HCT116 (cell line): ENCODE measurements at regions not wholly inside any gene's neighbourhood (a gene's known extent, or its start where the extent isn't known, plus 50 kb on each side); places are given as distances from the start of the nearest gene placed in this dataset.

Experiments
- ATAC-seq: fragments of 200-7000 bp; cut with Tn5 transposase; 2 replicates; pipeline ENCODE4 v1.9.1; 2020; ENCODE audit warnings: mild to moderate bottlenecking, moderate library complexity
- BruUV-seq: library from RNA; stranded (reverse); fragments of 400-500 nt; replicated peaks from 2 replicates; lab custom pipeline; 2021; lab: Mats Ljungman, UMichigan
- CTCF ChIA-PET: fragments of 300-600 bp; sonication (Branson Sonifier 250); formaldehyde crosslinking; loops from one replicate; lab custom pipeline; 2021; ENCODE audit warnings: antibody characterized with exemption; lab: Charles Lee
- POLR2A ChIA-PET: fragments of 300-600, 350-600 bp; sonication (Branson Sonifier 250); formaldehyde crosslinking; loops from one replicate; lab custom pipeline; 2021; ENCODE audit warnings: antibody characterized with exemption; lab: Charles Lee
- RAD21 ChIA-PET, 2 experiments: fragments of 300-600 bp; sonication (Branson Sonifier 250); formaldehyde crosslinking; loops; one replicate each; lab custom pipeline; 2023; ENCODE audit warnings: low total read pairs in 2 of 2; ENCODE audit not compliant: uncharacterized antibody in 2 of 2, unreplicated experiment in 2 of 2, low non-redundant PET in 1 of 2; lab: Charles Lee
- DNase-seq: peaks from one replicate; pipeline ENCODE4 v3.0.0-alpha.2; 2010; ENCODE audit warnings: low read depth, low spot score
- H2AFZ ChIP-seq: fragments of 200-600 bp; shearing (Covaris generic), sonication (generic); 2 replicates; pipeline ENCODE4 v1.6.1; 2017; ENCODE audit warnings: low read depth, mixed run types, mixed read lengths, antibody characterized with exemption, low read length; ENCODE audit not compliant: poor library complexity, severe bottlenecking
- H3K27ac ChIP-seq: 2 replicates; pipeline ENCODE4 v1.5.1; 2012; ENCODE audit warnings: low read depth, low read length
- H3K27me3 ChIP-seq: fragments of 200-600 bp; sonication (generic); 2 replicates; pipeline ENCODE4 v1.6.1; 2016; ENCODE audit warnings: mixed run types, low read length, mixed read lengths; ENCODE audit not compliant: insufficient read depth
- H3K36me3 ChIP-seq, 2 experiments: fragments of 200-500 bp in 1 of 2; fragments of 200-600 bp in 1 of 2; sonication (Bioruptor generic) in 1 of 2; sonication (generic) in 1 of 2; 2 replicates each; pipeline versions ENCODE4 v1.5.1 to v1.6.1; 2014 to 2016; ENCODE audit warnings: low read length in 2 of 2, inconsistent platforms in 1 of 2, mixed read lengths in 1 of 2, mixed run types in 1 of 2; ENCODE audit not compliant: insufficient read depth in 2 of 2, control insufficient read depth in 1 of 2
- H3K4me1 ChIP-seq, 2 experiments: fragments of 200-600 bp in 1 of 2; sonication (generic) in 1 of 2; 2 replicates each; pipeline versions ENCODE4 v1.5.1 to v1.6.1; 2012 to 2017; ENCODE audit warnings: low read length in 2 of 2, inconsistent platforms in 1 of 2, mild to moderate bottlenecking in 1 of 2, mixed read lengths in 1 of 2, mixed run types in 1 of 2, moderate library complexity in 1 of 2; ENCODE audit not compliant: insufficient read depth in 2 of 2, control insufficient read depth in 1 of 2
- H3K4me2 ChIP-seq: fragments of 200-600 bp; sonication (generic); 2 replicates; pipeline ENCODE4 v1.6.1; 2017; ENCODE audit warnings: mixed run types, low read length, mixed read lengths
- H3K4me3 ChIP-seq, 2 experiments: fragments of 200-600 bp in 1 of 2; sonication (generic) in 1 of 2; replicated peaks in 1 of 2; 2 replicates each; pipeline ENCODE4 v1.5.1; 2011 to 2016; ENCODE audit warnings: low read length in 2 of 2, control low read depth in 1 of 2, low read depth in 1 of 2, mild to moderate bottlenecking in 1 of 2, mixed read lengths in 1 of 2, mixed run types in 1 of 2
- H3K79me2 ChIP-seq: fragments of 200-600 bp; sonication (generic); 2 replicates; pipeline ENCODE4 v1.6.1; 2017; ENCODE audit warnings: mild to moderate bottlenecking, mixed run types, low read length, moderate library complexity, mixed read lengths; ENCODE audit not compliant: insufficient read depth
- H3K9ac ChIP-seq: fragments of 200-600 bp; sonication (generic); 2 replicates; pipeline ENCODE4 v1.6.1; 2016; ENCODE audit warnings: low read length, mixed read lengths
- H3K9me2 ChIP-seq: fragments of 200-600 bp; sonication (generic), shearing (Covaris generic); 2 replicates; pipeline ENCODE4 v1.6.1; 2017; ENCODE audit warnings: mixed run types, mild to moderate bottlenecking, moderate library complexity; ENCODE audit not compliant: insufficient read depth
- H3K9me3 ChIP-seq, 2 experiments: fragments of 200-500 bp in 1 of 2; fragments of 200-600 bp in 1 of 2; sonication (Bioruptor generic) in 1 of 2; sonication (generic) in 1 of 2; 2 replicates each; pipeline ENCODE4 v1.6.1; 2014 to 2017; ENCODE audit warnings: low read length in 2 of 2, mixed read lengths in 2 of 2, inconsistent platforms in 1 of 2, low read depth in 1 of 2, mild to moderate bottlenecking in 1 of 2, mixed run types in 1 of 2, moderate library complexity in 1 of 2; ENCODE audit not compliant: control insufficient read depth in 1 of 2, insufficient read depth in 1 of 2
- H4K20me1 ChIP-seq: fragments of 200-600 bp; sonication (generic), shearing (Covaris generic); 2 replicates; pipeline ENCODE4 v1.6.1; 2017; ENCODE audit warnings: mixed run types, mild to moderate bottlenecking, moderate library complexity; ENCODE audit not compliant: insufficient read depth
- CBX3 ChIP-seq: IDR thresholded peaks from 2 replicates; pipeline ENCODE4 v1.6.1; 2012; ENCODE audit warnings: low read depth
- CEBPB ChIP-seq: IDR thresholded peaks from 2 replicates; pipeline ENCODE4 v1.6.1; 2012; ENCODE audit warnings: low read depth
- ELF1 ChIP-seq: IDR thresholded peaks from 2 replicates; pipeline ENCODE4 v1.6.1; 2012; ENCODE audit warnings: low read depth, borderline replicate concordance
- EZH2phosphoT487 ChIP-seq: fragments of 200-600 bp; IDR thresholded peaks from 2 replicates; pipeline ENCODE4 v1.6.1; 2018; ENCODE audit warnings: antibody characterized with exemption, borderline replicate concordance
- FOSL1 ChIP-seq: IDR thresholded peaks from 2 replicates; pipeline ENCODE4 v1.6.1; 2012; ENCODE audit warnings: low read depth
- JUND ChIP-seq: IDR thresholded peaks from 2 replicates; pipeline ENCODE4 v1.6.1; 2012
- POLR2A ChIP-seq: IDR thresholded peaks from 2 replicates; pipeline ENCODE4 v1.7.0; 2011; ENCODE audit warnings: borderline replicate concordance; ENCODE audit not compliant: insufficient read depth, insufficient read length; ENCODE audit errors: extremely low read depth
- POLR2AphosphoS5 ChIP-seq: IDR thresholded peaks from 2 replicates; pipeline ENCODE4 v1.6.1; 2011; ENCODE audit warnings: mild to moderate bottlenecking, low read depth, low read length, moderate library complexity
- SIN3A ChIP-seq: IDR thresholded peaks from 2 replicates; pipeline ENCODE4 v1.6.1; 2012; ENCODE audit warnings: low read depth
- SP1 ChIP-seq: IDR thresholded peaks from 2 replicates; pipeline ENCODE4 v1.6.1; 2012; ENCODE audit warnings: low read depth
- SRF ChIP-seq: IDR thresholded peaks from 2 replicates; pipeline ENCODE4 v1.6.1; 2012; ENCODE audit warnings: low read depth
- TCF7L2 ChIP-seq: IDR thresholded peaks from 2 replicates; pipeline ENCODE4 v1.7.0; 2011; ENCODE audit warnings: borderline replicate concordance, inconsistent platforms; ENCODE audit not compliant: insufficient read depth, insufficient read length; ENCODE audit errors: extremely low read depth
- YY1 ChIP-seq: IDR thresholded peaks from 2 replicates; pipeline ENCODE4 v1.6.1; 2011; ENCODE audit warnings: low read length, low read depth, moderate library complexity, mild to moderate bottlenecking; ENCODE audit not compliant: insufficient replicate concordance; ENCODE audit errors: extremely low read depth
- ZNF274 ChIP-seq: fragments of 200-500 bp; sonication (Bioruptor generic); IDR thresholded peaks from 2 replicates; pipeline ENCODE4 v1.6.1; 2014; ENCODE audit warnings: mild to moderate bottlenecking, low read depth, low read length, inconsistent platforms
- intact Hi-C: fragments of 100-400 bp; cut with micrococcal nuclease; formaldehyde crosslinking; loops from 2 replicates; pipeline ENCODE4 v1.10.0; 2022
- TF ChIP-seq, protein P1 (sequence below): IDR thresholded peaks from 2 replicates; pipeline ENCODE4 v1.6.1; 2012
- TF ChIP-seq, protein P2 (sequence below): IDR thresholded peaks from 2 replicates; pipeline ENCODE4 v1.6.1; 2012

DNA sequence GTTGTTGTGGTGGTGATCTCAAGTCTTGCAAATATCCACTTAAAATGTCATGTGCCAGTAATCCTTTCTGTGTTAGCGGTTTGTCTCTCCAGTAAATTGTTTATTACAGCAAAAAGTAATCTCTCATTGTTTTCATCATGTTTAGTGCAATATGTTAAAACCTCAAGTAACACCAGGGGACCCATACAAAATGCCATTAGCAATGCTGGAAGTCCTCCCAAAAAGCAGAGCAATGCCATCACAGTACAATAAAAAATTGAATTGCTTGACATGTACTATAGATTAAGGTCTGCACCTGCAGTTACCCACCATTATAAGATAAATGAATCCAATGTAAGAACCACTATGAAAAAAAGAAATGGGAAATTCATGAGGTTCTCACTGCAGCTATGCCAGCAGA lies 1606.5 kb downstream of the BRINP3 start:
- no peak for DNase-seq
- H3K27ac ChIP-seq, result no peak overlapping the region
- no peaks in the 10 kb centered on the region for H3K9me2 ChIP-seq
- H3K4me3 ChIP-seq, result no peak overlapping the region
- POLR2A ChIA-PET, result no interaction called here
- H3K27me3 ChIP-seq, result no peaks in the 10 kb centered on the region
- H3K36me3 ChIP-seq, result no peaks in the 10 kb centered on the region
- CTCF ChIA-PET, result no interaction called here
- no peak overlapping the region for H2AFZ ChIP-seq
- no TSS peak for BruUV-seq
- H3K79me2 ChIP-seq, result no peaks in the 10 kb centered on the region
- RAD21 ChIA-PET, result no interaction called here
- H3K9ac ChIP-seq, result no peak overlapping the region
- no peak for TF ChIP-seq CEBPB
- TF ChIP-seq JUND, result no peak
- TF ChIP-seq CBX3, result no peak
- no peak for TF ChIP-seq SRF
- TF ChIP-seq, all 23 proteins: peak for 0
- intact Hi-C loops, result no loop called here
- H3K4me1 ChIP-seq, result no peaks in the 10 kb centered on the region
- no peak for ATAC-seq
- no peaks in the 10 kb centered on the region for H3K9me3 ChIP-seq
- no peaks in the 10 kb centered on the region for H4K20me1 ChIP-seq
- H3K4me2 ChIP-seq, result no peak overlapping the region

DNA sequence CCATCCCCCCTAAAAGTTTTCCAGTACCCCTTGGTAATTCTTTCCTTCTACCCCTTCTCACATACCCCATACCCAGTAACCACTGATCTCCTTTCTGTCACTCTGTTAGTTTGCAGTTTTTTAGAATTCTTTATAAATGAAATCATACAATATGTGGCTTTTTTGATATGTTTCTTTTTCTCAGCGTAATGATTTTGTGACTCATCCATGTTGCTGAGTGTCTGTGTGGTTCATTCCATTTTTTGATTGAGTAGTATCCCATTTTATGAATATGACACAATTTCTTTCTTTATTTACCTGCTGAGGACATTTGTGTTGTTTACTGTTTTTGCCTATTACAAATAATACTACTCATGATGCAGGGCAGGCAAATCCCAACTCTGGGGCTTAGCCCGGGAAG lies 1605.3 kb downstream of the BRINP3 start:
- BruUV-seq, result no TSS peak
- H3K9me3 ChIP-seq, result no peaks in the 10 kb centered on the region
- H3K4me1 ChIP-seq, result no peaks in the 10 kb centered on the region
- no peak for ATAC-seq
- intact Hi-C loops, result no loop called here
- H3K36me3 ChIP-seq, result no peaks in the 10 kb centered on the region
- no peaks in the 10 kb centered on the region for H3K27me3 ChIP-seq
- no peaks in the 10 kb centered on the region for H3K9me2 ChIP-seq
- H3K27ac ChIP-seq, result no peak overlapping the region
- H3K9ac ChIP-seq, result no peak overlapping the region
- DNase-seq, result no peak
- no peak overlapping the region for H2AFZ ChIP-seq
- H4K20me1 ChIP-seq, result no peaks in the 10 kb centered on the region
- TF ChIP-seq, protein P1, sequence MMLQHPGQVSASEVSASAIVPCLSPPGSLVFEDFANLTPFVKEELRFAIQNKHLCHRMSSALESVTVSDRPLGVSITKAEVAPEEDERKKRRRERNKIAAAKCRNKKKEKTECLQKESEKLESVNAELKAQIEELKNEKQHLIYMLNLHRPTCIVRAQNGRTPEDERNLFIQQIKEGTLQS, result no peak
- no peak for TF ChIP-seq CEBPB
- TF ChIP-seq POLR2AphosphoS5, result no peak
- TF ChIP-seq POLR2A, result no peak
- TF ChIP-seq YY1, result no peak
- TF ChIP-seq, protein P2, sequence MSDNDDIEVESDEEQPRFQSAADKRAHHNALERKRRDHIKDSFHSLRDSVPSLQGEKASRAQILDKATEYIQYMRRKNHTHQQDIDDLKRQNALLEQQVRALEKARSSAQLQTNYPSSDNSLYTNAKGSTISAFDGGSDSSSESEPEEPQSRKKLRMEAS, result no peak
- TF ChIP-seq FOSL1, result no peak
- TF ChIP-seq EZH2phosphoT487, result no peak
- no peak for TF ChIP-seq CBX3
- no peak for TF ChIP-seq SRF
- no peak for TF ChIP-seq ZNF274
- no peak for TF ChIP-seq ELF1
- no peak for TF ChIP-seq TCF7L2
- no peak for TF ChIP-seq SIN3A
- no peak for TF ChIP-seq JUND
- no peak for TF ChIP-seq SP1
- TF ChIP-seq, all 23 proteins: peak for 0
- ChIA-PET CTCF (no interaction called here), RAD21 (no interaction called here), POLR2A (no interaction called here)
- Histone ChIP-seq H3K4me3 (no peak overlapping the region), H3K79me2 (no peaks in the 10 kb centered on the region), H3K4me2 (no peak overlapping the region)
